Glutamatergic neuron (in vitro differentiated cells): ENCODE measurements at regions not wholly inside any gene's neighbourhood (a gene's known extent, or its start where the extent isn't known, plus 50 kb on each side); places are given as distances from the start of the nearest gene placed in this dataset.

Source experiments
- DNase-seq: peaks from one replicate; pipeline ENCODE4 v3.0.0; 2022
- H3K27ac Mint-ChIP-seq: one replicate; pipeline ENCODE4 v1.8.0; 2020; ENCODE audit warnings: mild to moderate bottlenecking, mixed read lengths, inconsistent platforms; ENCODE audit not compliant: unreplicated experiment
- H3K27me3 Mint-ChIP-seq: one replicate; pipeline ENCODE4 v1.8.0; 2020; ENCODE audit warnings: mild to moderate bottlenecking, moderate library complexity, mixed read lengths, inconsistent platforms; ENCODE audit not compliant: unreplicated experiment
- H3K36me3 Mint-ChIP-seq: one replicate; pipeline ENCODE4 v1.8.0; 2020; ENCODE audit warnings: mild to moderate bottlenecking, mixed read lengths, inconsistent platforms; ENCODE audit not compliant: unreplicated experiment
- H3K4me1 Mint-ChIP-seq: one replicate; pipeline ENCODE4 v1.8.0; 2020; ENCODE audit warnings: mild to moderate bottlenecking, low read depth, mixed read lengths, inconsistent platforms; ENCODE audit not compliant: unreplicated experiment
- H3K4me3 Mint-ChIP-seq: one replicate; pipeline ENCODE4 v1.8.0; 2020; ENCODE audit warnings: mild to moderate bottlenecking, mixed read lengths, inconsistent platforms; ENCODE audit not compliant: unreplicated experiment
- H3K9me3 Mint-ChIP-seq: one replicate; pipeline ENCODE4 v1.8.0; 2020; ENCODE audit warnings: mild to moderate bottlenecking, moderate library complexity, mixed read lengths, inconsistent platforms; ENCODE audit not compliant: unreplicated experiment
- TF ChIP-seq, protein P1 (sequence below): fragments of 200-600 bp; sonication (generic); IDR thresholded peaks from one replicate; pipeline ENCODE4 v1.5.0; 2021; ENCODE audit not compliant: partially characterized antibody, unreplicated experiment

DNA sequence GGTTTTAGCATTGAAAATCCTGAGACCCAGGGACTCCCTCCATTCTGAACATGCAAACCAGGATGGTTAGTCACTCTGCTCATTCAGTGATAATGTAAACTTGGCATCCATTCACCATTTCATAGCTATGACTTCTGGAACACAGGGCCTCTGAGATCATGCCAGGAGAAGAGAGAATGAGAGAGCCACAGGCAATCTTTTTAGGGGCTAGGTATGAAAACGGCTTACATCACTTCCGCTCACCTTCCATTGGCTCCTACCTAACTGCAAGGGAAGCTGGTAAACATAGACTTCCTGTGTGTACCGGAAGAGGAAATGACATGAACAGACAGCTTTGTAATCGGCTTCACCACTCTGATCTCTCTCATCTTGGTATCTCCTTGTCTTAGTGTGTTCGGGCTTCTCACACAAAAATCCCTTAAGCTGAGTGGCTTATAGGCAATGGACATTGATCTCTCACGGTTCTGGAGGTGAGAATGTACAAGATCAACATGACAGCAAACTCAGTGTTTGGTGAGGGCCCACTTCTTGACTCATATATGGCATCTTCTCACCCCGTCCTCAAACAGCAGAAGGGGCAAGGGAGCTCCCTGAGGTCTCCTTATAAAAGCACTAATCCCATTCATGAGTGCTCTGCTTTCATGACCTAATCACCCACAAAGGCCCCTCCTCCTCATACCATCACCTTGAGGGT is 465.9 kb upstream of the TBX3 start:
- H3K9me3 Mint-ChIP-seq: peaks cover 2% of the 10 kb centered on the region
- TF ChIP-seq, protein P1, sequence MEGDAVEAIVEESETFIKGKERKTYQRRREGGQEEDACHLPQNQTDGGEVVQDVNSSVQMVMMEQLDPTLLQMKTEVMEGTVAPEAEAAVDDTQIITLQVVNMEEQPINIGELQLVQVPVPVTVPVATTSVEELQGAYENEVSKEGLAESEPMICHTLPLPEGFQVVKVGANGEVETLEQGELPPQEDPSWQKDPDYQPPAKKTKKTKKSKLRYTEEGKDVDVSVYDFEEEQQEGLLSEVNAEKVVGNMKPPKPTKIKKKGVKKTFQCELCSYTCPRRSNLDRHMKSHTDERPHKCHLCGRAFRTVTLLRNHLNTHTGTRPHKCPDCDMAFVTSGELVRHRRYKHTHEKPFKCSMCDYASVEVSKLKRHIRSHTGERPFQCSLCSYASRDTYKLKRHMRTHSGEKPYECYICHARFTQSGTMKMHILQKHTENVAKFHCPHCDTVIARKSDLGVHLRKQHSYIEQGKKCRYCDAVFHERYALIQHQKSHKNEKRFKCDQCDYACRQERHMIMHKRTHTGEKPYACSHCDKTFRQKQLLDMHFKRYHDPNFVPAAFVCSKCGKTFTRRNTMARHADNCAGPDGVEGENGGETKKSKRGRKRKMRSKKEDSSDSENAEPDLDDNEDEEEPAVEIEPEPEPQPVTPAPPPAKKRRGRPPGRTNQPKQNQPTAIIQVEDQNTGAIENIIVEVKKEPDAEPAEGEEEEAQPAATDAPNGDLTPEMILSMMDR: no peak
- H3K4me1 Mint-ChIP-seq: no peaks in the 10 kb centered on the region
- no peak overlapping the region for H3K4me3 Mint-ChIP-seq
- H3K27ac Mint-ChIP-seq: no peak overlapping the region
- H3K36me3 Mint-ChIP-seq: no peaks in the 10 kb centered on the region
- no peaks in the 10 kb centered on the region for H3K27me3 Mint-ChIP-seq
- DNase-seq: no peak

DNA sequence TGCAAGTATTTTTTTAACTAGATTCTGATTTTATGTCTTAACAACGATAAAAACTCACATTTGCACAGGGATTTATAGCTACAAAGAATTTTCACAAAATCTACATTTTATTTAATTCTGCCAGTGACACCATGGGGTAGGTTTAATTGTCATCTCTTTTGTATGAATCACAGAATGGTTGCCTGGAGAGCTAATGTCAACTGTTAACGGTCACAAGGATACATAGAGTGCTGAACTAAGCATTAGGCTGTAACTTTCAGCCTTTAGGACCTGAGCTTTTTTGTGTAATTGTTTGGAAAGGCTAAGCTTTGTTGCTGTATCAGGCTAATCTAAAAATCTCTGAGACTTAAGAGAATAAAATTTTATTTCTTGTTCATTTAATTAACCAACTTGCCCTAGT is 465.3 kb upstream of the TBX3 start:
- Mint-ChIP-seq H3K9me3 (no peaks in the 10 kb centered on the region), H3K27ac (no peak overlapping the region), H3K4me3 (no peak overlapping the region), H3K4me1 (no peaks in the 10 kb centered on the region), H3K36me3 (no peaks in the 10 kb centered on the region), H3K27me3 (no peaks in the 10 kb centered on the region)
- TF ChIP-seq, protein P1: no peak
- no peak for DNase-seq

DNA sequence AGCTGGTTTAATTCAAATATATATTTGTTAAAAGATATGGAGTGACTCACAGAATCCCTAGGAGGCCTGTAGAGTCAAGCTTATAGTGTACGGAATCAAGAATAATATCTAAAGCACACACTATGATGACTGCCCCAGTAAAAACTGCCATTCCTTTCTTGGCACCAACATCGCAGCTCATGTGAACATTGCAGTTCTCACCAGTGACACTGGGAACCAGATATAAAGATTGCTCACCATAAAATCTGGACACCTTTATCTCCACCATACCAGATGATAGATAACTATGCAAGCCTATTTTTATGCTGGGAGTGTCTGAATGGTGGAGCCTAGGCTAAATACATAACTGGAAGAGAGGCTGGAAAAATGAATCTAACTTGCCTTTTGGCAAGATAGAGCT is 463.9 kb upstream of the TBX3 start:
- H3K4me1 Mint-ChIP-seq: no peaks in the 10 kb centered on the region
- H3K27ac Mint-ChIP-seq: no peak overlapping the region
- H3K9me3 Mint-ChIP-seq: no peaks in the 10 kb centered on the region
- H3K27me3 Mint-ChIP-seq: no peaks in the 10 kb centered on the region
- H3K4me3 Mint-ChIP-seq: no peak overlapping the region
- no peak for DNase-seq
- TF ChIP-seq, protein P1: no peak
- H3K36me3 Mint-ChIP-seq: peaks cover 4% of the 10 kb centered on the region

DNA sequence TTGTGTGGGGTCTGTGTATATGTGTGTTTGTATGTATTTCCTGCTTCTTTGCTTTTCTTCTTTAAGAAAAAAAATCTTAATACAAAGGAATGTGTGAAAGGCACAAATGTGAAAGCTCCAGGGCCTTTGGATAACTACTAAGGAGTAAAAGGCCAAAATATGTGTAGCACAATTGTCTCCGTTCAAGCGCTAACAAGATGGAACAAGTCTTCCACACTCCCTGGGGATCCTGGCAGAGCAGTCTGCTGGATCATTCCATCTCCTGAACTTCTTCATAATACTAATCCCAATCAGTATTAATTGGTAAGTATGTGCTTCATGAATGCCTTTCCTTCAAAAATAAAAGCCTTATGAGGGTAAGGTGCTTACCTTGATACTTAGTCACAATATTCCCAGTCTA is 462.5 kb upstream of the TBX3 start:
- TF ChIP-seq, protein P1: no peak
- Mint-ChIP-seq H3K27me3 (no peaks in the 10 kb centered on the region), H3K4me3 (no peak overlapping the region), H3K27ac (no peak overlapping the region), H3K4me1 (no peaks in the 10 kb centered on the region), H3K9me3 (no peaks in the 10 kb centered on the region), H3K36me3 (peaks cover 4% of the 10 kb centered on the region)
- no peak for DNase-seq

DNA sequence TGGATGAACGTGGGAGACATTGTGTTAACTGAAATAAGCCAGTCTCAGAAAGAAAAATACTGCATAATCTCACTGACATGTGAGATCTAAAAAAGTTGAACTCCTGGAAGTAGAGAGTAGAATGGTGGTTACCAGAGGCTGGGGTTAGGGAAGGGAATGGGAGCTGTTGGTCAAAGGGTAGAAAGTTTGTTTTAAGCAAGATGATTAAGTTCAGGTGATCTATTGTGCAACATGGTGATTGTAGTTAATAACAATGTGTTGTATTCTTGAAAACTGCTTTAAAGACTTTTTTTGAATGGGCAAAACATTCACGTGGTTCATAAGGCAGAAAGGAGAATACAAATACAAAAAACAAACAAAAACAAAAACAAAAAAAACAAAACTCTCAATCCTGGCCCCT is 460.4 kb upstream of the TBX3 start:
- H3K4me3 Mint-ChIP-seq: no peak overlapping the region
- no peaks in the 10 kb centered on the region for H3K9me3 Mint-ChIP-seq
- no peaks in the 10 kb centered on the region for H3K27me3 Mint-ChIP-seq
- H3K36me3 Mint-ChIP-seq: peaks cover 4% of the 10 kb centered on the region
- TF ChIP-seq, protein P1: no peak
- no peaks in the 10 kb centered on the region for H3K4me1 Mint-ChIP-seq
- H3K27ac Mint-ChIP-seq: no peak overlapping the region
- DNase-seq: no peak
